Tibial nerve (tissue), 4 donors: ENCODE measurements at regions not wholly inside any gene's neighbourhood (a gene's known extent, or its start where the extent isn't known, plus 50 kb on each side); places are given as distances from the start of the nearest gene placed in this dataset.

Experiments used
- CTCF ChIP-seq, 5 experiments: fragments of 200-600 bp in 3 of 5; fragments of 450-650 bp in 2 of 5; sonication (generic) in 3 of 5; IDR thresholded peaks; one replicate each; pipeline ENCODE4 v1.5.1; 2016 to 2019; ENCODE audit warnings: antibody characterized with exemption in 5 of 5, mild to moderate bottlenecking in 3 of 5, moderate library complexity in 2 of 5
- EP300 ChIP-seq, 2 donors: sonication (generic); formaldehyde crosslinking; IDR thresholded peaks; one replicate each; pipeline ENCODE4 v1.6.1; 2017; ENCODE audit warnings: antibody characterized with exemption in 2 of 2, mild to moderate bottlenecking in 1 of 2
- POLR2A ChIP-seq, 2 donors: fragments of 450-650 bp; IDR thresholded peaks; one replicate each; pipeline ENCODE4 v1.6.1; 2017; ENCODE audit warnings: antibody characterized with exemption in 2 of 2, mild to moderate bottlenecking in 2 of 2, moderate library complexity in 2 of 2

GRCh38 chr13:107956889-107957288 lies 258.4 kb downstream of the LIG4 start:
- TF ChIP-seq CTCF (IDR thresholded peaks at IDR 0.05) (no peak), POLR2A (IDR thresholded peaks at IDR 0.05) (no peak), EP300 (IDR thresholded peaks at IDR 0.05) (no peak)
